ENCODE measurements at regions not wholly inside any gene's neighbourhood (a gene's known extent, or its start where the extent isn't known, plus 50 kb on each side); places are given as distances from the start of the nearest gene placed in this dataset.

- ATAC-seq (no peak), DNase-seq (no peak)
- H3K4me3 Mint-ChIP-seq = no peak overlapping the region
- Histone ChIP-seq H3K27me3 (ENCODE audit: control insufficient read depth, insufficient read depth, low read length) (no peaks in the 10 kb centered on the region), H3K27ac (ENCODE audit: low read length) (no peak overlapping the region), H3K36me3 (ENCODE audit: control insufficient read depth, insufficient read depth, low read length) (no peaks in the 10 kb centered on the region), H3K4me1 (ENCODE audit: control insufficient read depth, insufficient read depth, low read length) (no peaks in the 10 kb centered on the region), H3K9me3 (ENCODE audit: control insufficient read depth, insufficient read depth, low read length) (no peaks in the 10 kb centered on the region), H3K4me3 (ENCODE audit: low read length) (no peak overlapping the region)
- peaks cover 6 to 10% of the 10 kb centered on the region in 2 donors for H3K4me1 Mint-ChIP-seq
- TF ChIP-seq CTCF (IDR thresholded peaks at IDR 0.05) = no peak
- H3K9me3 Mint-ChIP-seq = no peaks in the 10 kb centered on the region
- H3K27me3 Mint-ChIP-seq (ENCODE audit: low read depth in 2 of 2) = peaks cover 22 to 27% of the 10 kb centered on the region in 2 donors
- 21% methylated on average over 5 of the region's 5 CpGs for WGBS (ENCODE audit: insufficient coverage)
- no peak overlapping the region for H3K27ac Mint-ChIP-seq
- H3K36me3 Mint-ChIP-seq = no peaks in the 10 kb centered on the region
- intact Hi-C loops (cut with micrococcal nuclease) = no loop called here
These were observed 72.1 kb upstream of the FHL2 start for GRCh38 chr2:105470979-105471378.

- Histone ChIP-seq H3K9me3 (ENCODE audit: control insufficient read depth, insufficient read depth, low read length) (no peaks in the 10 kb centered on the region), H3K36me3 (ENCODE audit: control insufficient read depth, insufficient read depth, low read length) (no peaks in the 10 kb centered on the region), H3K4me1 (ENCODE audit: control insufficient read depth, insufficient read depth, low read length) (no peaks in the 10 kb centered on the region), H3K27me3 (ENCODE audit: control insufficient read depth, insufficient read depth, low read length) (no peaks in the 10 kb centered on the region), H3K27ac (ENCODE audit: low read length) (no peak overlapping the region), H3K4me3 (ENCODE audit: low read length) (no peak overlapping the region)
- intact Hi-C loops (cut with micrococcal nuclease) = no loop called here
- H3K4me3 Mint-ChIP-seq = no peak overlapping the region
- 87% methylated on average over 8 of the region's 8 CpGs for WGBS (ENCODE audit: insufficient coverage)
- H3K9me3 Mint-ChIP-seq = no peaks in the 10 kb centered on the region
- no peaks in the 10 kb centered on the region for H3K36me3 Mint-ChIP-seq
- DNase-seq (no peak), ATAC-seq (no peak)
- H3K4me1 Mint-ChIP-seq = peaks cover 6 to 10% of the 10 kb centered on the region in 2 donors
- no peak for TF ChIP-seq CTCF (IDR thresholded peaks at IDR 0.05)
- H3K27ac Mint-ChIP-seq = no peak overlapping the region
- peaks cover 24 to 30% of the 10 kb centered on the region in 2 donors for H3K27me3 Mint-ChIP-seq (ENCODE audit: low read depth in 2 of 2)
These were observed 70.9 kb upstream of the FHL2 start for GRCh38 chr2:105469781-105470180.

- H3K27ac ChIP-seq (ENCODE audit: low read length) = no peak overlapping the region
- no peak for ATAC-seq
- H3K27me3 ChIP-seq (ENCODE audit: control insufficient read depth, insufficient read depth, low read length) = no peaks in the 10 kb centered on the region
- Mint-ChIP-seq H3K27ac (no peak overlapping the region), H3K36me3 (no peaks in the 10 kb centered on the region), H3K4me3 (no peak overlapping the region), H3K9me3 (no peaks in the 10 kb centered on the region), H3K4me1 (peaks cover 6 to 10% of the 10 kb centered on the region in 2 donors), H3K27me3 (ENCODE audit: low read depth in 2 of 2) (peaks cover 22 to 30% of the 10 kb centered on the region in 2 donors)
- intact Hi-C loops (cut with micrococcal nuclease) = no loop called here
- 71% methylated on average over 8 of the region's 8 CpGs for WGBS (ENCODE audit: insufficient coverage)
- H3K4me3 ChIP-seq (ENCODE audit: low read length) = no peak overlapping the region
- no peak for DNase-seq
- no peaks in the 10 kb centered on the region for H3K9me3 ChIP-seq (ENCODE audit: control insufficient read depth, insufficient read depth, low read length)
- TF ChIP-seq CTCF (IDR thresholded peaks at IDR 0.05) = no peak
- no peaks in the 10 kb centered on the region for H3K36me3 ChIP-seq (ENCODE audit: control insufficient read depth, insufficient read depth, low read length)
- no peaks in the 10 kb centered on the region for H3K4me1 ChIP-seq (ENCODE audit: control insufficient read depth, insufficient read depth, low read length)
These were observed 69.8 kb upstream of the FHL2 start for GRCh38 chr2:105468582-105469042.

GRCh38 chr2:105464325-105464724 is 65.5 kb upstream of the FHL2 start:
- no peaks in the 10 kb centered on the region for H3K9me3 ChIP-seq (ENCODE audit: control insufficient read depth, insufficient read depth, low read length)
- ATAC-seq (no peak), DNase-seq (no peak)
- no peaks in the 10 kb centered on the region for H3K27me3 ChIP-seq (ENCODE audit: control insufficient read depth, insufficient read depth, low read length)
- no peak for TF ChIP-seq CTCF (IDR thresholded peaks at IDR 0.05)
- no peaks in the 10 kb centered on the region for H3K4me1 ChIP-seq (ENCODE audit: control insufficient read depth, insufficient read depth, low read length)
- intact Hi-C loops (cut with micrococcal nuclease) = no loop called here
- WGBS (ENCODE audit: insufficient coverage) = 96% methylated on average over 2 of the region's 2 CpGs
- no peak overlapping the region for H3K27ac ChIP-seq (ENCODE audit: low read length)
- no peaks in the 10 kb centered on the region for H3K36me3 ChIP-seq (ENCODE audit: control insufficient read depth, insufficient read depth, low read length)
- no peak overlapping the region for H3K4me3 Mint-ChIP-seq
- H3K4me1 Mint-ChIP-seq = peaks cover 6 to 10% of the 10 kb centered on the region in 2 donors
- H3K27ac Mint-ChIP-seq = no peak overlapping the region
- no peaks in the 10 kb centered on the region for H3K36me3 Mint-ChIP-seq
- H3K27me3 Mint-ChIP-seq (ENCODE audit: low read depth in 2 of 2) = peaks cover 15 to 29% of the 10 kb centered on the region in 2 donors
- H3K4me3 ChIP-seq (ENCODE audit: low read length) = no peak overlapping the region
- H3K9me3 Mint-ChIP-seq = no peaks in the 10 kb centered on the region
